ENCODE measurements at regions not wholly inside any gene's neighbourhood (a gene's known extent, or its start where the extent isn't known, plus 50 kb on each side); places are given as distances from the start of the nearest gene placed in this dataset.

GRCh38 chr17:69884846-69885245 is 190.2 kb upstream of the KCNJ16 start:
- TF ChIP-seq EZH2 (IDR thresholded peaks at IDR 0.05) (no peak), POLR2AphosphoS5 (IDR thresholded peaks at IDR 0.05; ENCODE audit: borderline replicate concordance, low read depth, low read length) (no peak)
